A549 (cell line): ENCODE measurements at regions not wholly inside any gene's neighbourhood (a gene's known extent, or its start where the extent isn't known, plus 50 kb on each side); places are given as distances from the start of the nearest gene placed in this dataset.

ENCODE experiments used
- BHLHE40 ChIP-seq: IDR thresholded peaks from 2 replicates; pipeline ENCODE4 v1.6.1; 2012; ENCODE audit warnings: low read depth, low read length, inconsistent platforms
- EP300 ChIP-seq, 2 experiments: fragments of >200 bp; sonication (Bioruptor Twin); formaldehyde crosslinking; IDR thresholded peaks; 2 replicates in 1 of 2; 3 replicates in 1 of 2; pipeline ENCODE4 v1.6.1; 2016 to 2017
- ESRRA ChIP-seq: fragments of 150-350 bp; IDR thresholded peaks from 2 replicates; pipeline ENCODE4 v1.6.1; 2014; ENCODE audit warnings: mild to moderate bottlenecking, low read length, borderline replicate concordance
- JUN ChIP-seq, 2 experiments: fragments of >200 bp; sonication (Bioruptor Twin); formaldehyde crosslinking; IDR thresholded peaks; 2 replicates in 1 of 2; 3 replicates in 1 of 2; pipeline ENCODE4 v1.6.1; 2016 to 2017
- JUNB ChIP-seq: fragments of >200 bp; sonication (Bioruptor Twin); formaldehyde crosslinking; IDR thresholded peaks from 2 replicates; pipeline ENCODE4 v1.6.1; 2016
- KDM5A ChIP-seq: fragments of 200-600 bp; sonication (generic); IDR thresholded peaks from 2 replicates; pipeline ENCODE4 v1.6.1; 2016; ENCODE audit warnings: antibody characterized with exemption, mild to moderate bottlenecking
- MAFK ChIP-seq: fragments of 450-650 bp; IDR thresholded peaks from 2 replicates; pipeline ENCODE4 v1.6.1; 2014; ENCODE audit not compliant: partially characterized antibody
- SMC3 ChIP-seq: fragments of >200 bp; sonication (Bioruptor Twin); formaldehyde crosslinking; IDR thresholded peaks from 3 replicates; pipeline ENCODE4 v1.6.1; 2018; ENCODE audit warnings: inconsistent platforms
- TF ChIP-seq, protein P1 (sequence below): IDR thresholded peaks from 2 replicates; pipeline ENCODE4 v1.6.1; 2012
- TF ChIP-seq, protein P2 (sequence below): fragments of >200 bp; sonication (Bioruptor Twin); formaldehyde crosslinking; IDR thresholded peaks from 3 replicates; pipeline ENCODE4 v1.5.1; 2016
- TF ChIP-seq, protein P3 (sequence below): fragments of 450-650 bp; IDR thresholded peaks from 2 replicates; pipeline ENCODE4 v1.6.1; 2014; ENCODE audit warnings: antibody characterized with exemption
- TF ChIP-seq, protein P4 (sequence below): IDR thresholded peaks from 2 replicates; pipeline ENCODE4 v1.6.1; 2012; ENCODE audit warnings: low read depth, borderline replicate concordance

DNA sequence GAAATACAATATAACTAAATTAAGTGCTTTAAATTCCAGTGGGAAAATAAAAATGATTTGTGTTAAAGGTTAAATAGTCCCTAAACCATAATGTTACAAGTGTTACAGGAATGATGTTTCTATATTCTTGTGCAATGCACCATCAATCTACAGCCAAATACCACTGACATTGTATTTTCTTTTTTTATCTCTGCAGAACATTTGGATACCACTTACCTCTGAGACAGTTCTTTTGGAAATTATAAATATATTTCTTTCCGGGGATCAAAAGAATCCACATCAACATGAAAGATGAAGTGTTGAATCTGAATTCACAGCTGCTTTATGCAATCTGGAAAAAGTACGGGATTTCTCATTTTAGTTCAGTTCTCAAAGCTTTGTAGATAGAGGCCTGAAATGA is 518.3 kb upstream of the AGA start:
- no peak for TF ChIP-seq JUN (IDR thresholded peaks at IDR 0.05)
- TF ChIP-seq, protein P1, sequence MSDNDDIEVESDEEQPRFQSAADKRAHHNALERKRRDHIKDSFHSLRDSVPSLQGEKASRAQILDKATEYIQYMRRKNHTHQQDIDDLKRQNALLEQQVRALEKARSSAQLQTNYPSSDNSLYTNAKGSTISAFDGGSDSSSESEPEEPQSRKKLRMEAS: no peak
- TF ChIP-seq, protein P2, sequence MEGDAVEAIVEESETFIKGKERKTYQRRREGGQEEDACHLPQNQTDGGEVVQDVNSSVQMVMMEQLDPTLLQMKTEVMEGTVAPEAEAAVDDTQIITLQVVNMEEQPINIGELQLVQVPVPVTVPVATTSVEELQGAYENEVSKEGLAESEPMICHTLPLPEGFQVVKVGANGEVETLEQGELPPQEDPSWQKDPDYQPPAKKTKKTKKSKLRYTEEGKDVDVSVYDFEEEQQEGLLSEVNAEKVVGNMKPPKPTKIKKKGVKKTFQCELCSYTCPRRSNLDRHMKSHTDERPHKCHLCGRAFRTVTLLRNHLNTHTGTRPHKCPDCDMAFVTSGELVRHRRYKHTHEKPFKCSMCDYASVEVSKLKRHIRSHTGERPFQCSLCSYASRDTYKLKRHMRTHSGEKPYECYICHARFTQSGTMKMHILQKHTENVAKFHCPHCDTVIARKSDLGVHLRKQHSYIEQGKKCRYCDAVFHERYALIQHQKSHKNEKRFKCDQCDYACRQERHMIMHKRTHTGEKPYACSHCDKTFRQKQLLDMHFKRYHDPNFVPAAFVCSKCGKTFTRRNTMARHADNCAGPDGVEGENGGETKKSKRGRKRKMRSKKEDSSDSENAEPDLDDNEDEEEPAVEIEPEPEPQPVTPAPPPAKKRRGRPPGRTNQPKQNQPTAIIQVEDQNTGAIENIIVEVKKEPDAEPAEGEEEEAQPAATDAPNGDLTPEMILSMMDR: no peak
- no peak for TF ChIP-seq BHLHE40
- no peak for TF ChIP-seq ESRRA
- no peak for TF ChIP-seq SMC3
- no peak for TF ChIP-seq MAFK
- TF ChIP-seq, protein P3, sequence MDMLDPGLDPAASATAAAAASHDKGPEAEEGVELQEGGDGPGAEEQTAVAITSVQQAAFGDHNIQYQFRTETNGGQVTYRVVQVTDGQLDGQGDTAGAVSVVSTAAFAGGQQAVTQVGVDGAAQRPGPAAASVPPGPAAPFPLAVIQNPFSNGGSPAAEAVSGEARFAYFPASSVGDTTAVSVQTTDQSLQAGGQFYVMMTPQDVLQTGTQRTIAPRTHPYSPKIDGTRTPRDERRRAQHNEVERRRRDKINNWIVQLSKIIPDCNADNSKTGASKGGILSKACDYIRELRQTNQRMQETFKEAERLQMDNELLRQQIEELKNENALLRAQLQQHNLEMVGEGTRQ: no peak
- TF ChIP-seq KDM5A: no peak
- TF ChIP-seq EP300 (IDR thresholded peaks at IDR 0.05): no peak
- TF ChIP-seq, protein P4, sequence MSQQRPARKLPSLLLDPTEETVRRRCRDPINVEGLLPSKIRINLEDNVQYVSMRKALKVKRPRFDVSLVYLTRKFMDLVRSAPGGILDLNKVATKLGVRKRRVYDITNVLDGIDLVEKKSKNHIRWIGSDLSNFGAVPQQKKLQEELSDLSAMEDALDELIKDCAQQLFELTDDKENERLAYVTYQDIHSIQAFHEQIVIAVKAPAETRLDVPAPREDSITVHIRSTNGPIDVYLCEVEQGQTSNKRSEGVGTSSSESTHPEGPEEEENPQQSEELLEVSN: no peak
- no peak for TF ChIP-seq JUNB
